ENCODE measurements at regions not wholly inside any gene's neighbourhood (a gene's known extent, or its start where the extent isn't known, plus 50 kb on each side); places are given as distances from the start of the nearest gene placed in this dataset.
"Not testable (repeated sequence)": the region's sequence is repeated elsewhere in the genome, so short reads cannot be mapped to it uniquely, and the experiment has no call there.

- Histone ChIP-seq H3K9ac (ENCODE audit: low read length) (no peak overlapping the region), H3K36me3 (replicated peaks; ENCODE audit: low read depth, low read length) (no peaks in the 10 kb centered on the region), H3K4me2 (ENCODE audit: low read length) (no peak overlapping the region), H3K27me3 (ENCODE audit: low read depth, low read length) (no peaks in the 10 kb centered on the region), H3K27ac (ENCODE audit: low read length) (no peak overlapping the region), H4K20me1 (ENCODE audit: insufficient read depth, low read length) (no peaks in the 10 kb centered on the region), H3K9me3 (ENCODE audit: insufficient read depth, low read length) (no peaks in the 10 kb centered on the region), H3K4me3 (ENCODE audit: low read length) (no peak overlapping the region), H3K4me1 (ENCODE audit: low read length) (no peaks in the 10 kb centered on the region), H3K79me2 (ENCODE audit: low read length) (no peaks in the 10 kb centered on the region), H2AFZ (ENCODE audit: low read depth, low read length) (no peak overlapping the region)
- TF ChIP-seq CTCF (IDR thresholded peaks at IDR 0.05; ENCODE audit: low read depth, low read length) (no peak), EZH2phosphoT487 (IDR thresholded peaks at IDR 0.05; ENCODE audit: low read depth) (no peak)
Observed at GRCh38 chr7:26937306-26937705, 72.9 kb upstream of the SKAP2 start.

- not testable (repeated sequence) for H3K9ac ChIP-seq (ENCODE audit: low read length); H3K27ac ChIP-seq (ENCODE audit: low read length); H2AFZ ChIP-seq (ENCODE audit: low read depth, low read length); H3K4me1 ChIP-seq (ENCODE audit: low read length); H3K9me3 ChIP-seq (ENCODE audit: insufficient read depth, low read length); H3K4me2 ChIP-seq (ENCODE audit: low read length); H3K79me2 ChIP-seq (ENCODE audit: low read length); H3K27me3 ChIP-seq (ENCODE audit: low read depth, low read length); H3K36me3 ChIP-seq (replicated peaks; ENCODE audit: low read depth, low read length); H4K20me1 ChIP-seq (ENCODE audit: insufficient read depth, low read length); H3K4me3 ChIP-seq (ENCODE audit: low read length)
Observed at GRCh38 chr7:26932616-26933015, 68.2 kb upstream of the SKAP2 start.

- Histone ChIP-seq H3K4me3 (ENCODE audit: low read length) (no peak overlapping the region), H3K9me3 (ENCODE audit: insufficient read depth, low read length) (no peaks in the 10 kb centered on the region), H3K27ac (ENCODE audit: low read length) (no peak overlapping the region), H3K4me2 (ENCODE audit: low read length) (no peak overlapping the region), H4K20me1 (ENCODE audit: insufficient read depth, low read length) (no peaks in the 10 kb centered on the region), H3K9ac (ENCODE audit: low read length) (no peak overlapping the region), H3K4me1 (ENCODE audit: low read length) (no peaks in the 10 kb centered on the region), H3K36me3 (replicated peaks; ENCODE audit: low read depth, low read length) (no peaks in the 10 kb centered on the region), H3K27me3 (ENCODE audit: low read depth, low read length) (no peaks in the 10 kb centered on the region), H2AFZ (ENCODE audit: low read depth, low read length) (no peak overlapping the region), H3K79me2 (ENCODE audit: low read length) (no peaks in the 10 kb centered on the region)
- TF ChIP-seq EZH2phosphoT487 (IDR thresholded peaks at IDR 0.05; ENCODE audit: low read depth) (no peak), CTCF (IDR thresholded peaks at IDR 0.05; ENCODE audit: low read depth, low read length) (no peak)
Observed at GRCh38 chr7:26930845-26931244, 66.5 kb upstream of the SKAP2 start.

- no peaks in the 10 kb centered on the region for H3K9me3 ChIP-seq (ENCODE audit: insufficient read depth, low read length)
- no peak for TF ChIP-seq CTCF (IDR thresholded peaks at IDR 0.05; ENCODE audit: low read depth, low read length)
- no peak for TF ChIP-seq EZH2phosphoT487 (IDR thresholded peaks at IDR 0.05; ENCODE audit: low read depth)
- H3K9ac ChIP-seq (ENCODE audit: low read length), result no peak overlapping the region
- H3K36me3 ChIP-seq (replicated peaks; ENCODE audit: low read depth, low read length), result no peaks in the 10 kb centered on the region
- H2AFZ ChIP-seq (ENCODE audit: low read depth, low read length), result no peak overlapping the region
- no peaks in the 10 kb centered on the region for H3K79me2 ChIP-seq (ENCODE audit: low read length)
- H3K4me1 ChIP-seq (ENCODE audit: low read length), result no peaks in the 10 kb centered on the region
- no peak overlapping the region for H3K27ac ChIP-seq (ENCODE audit: low read length)
- H3K27me3 ChIP-seq (ENCODE audit: low read depth, low read length), result no peaks in the 10 kb centered on the region
- H3K4me2 ChIP-seq (ENCODE audit: low read length), result no peak overlapping the region
- no peak overlapping the region for H3K4me3 ChIP-seq (ENCODE audit: low read length)
- no peaks in the 10 kb centered on the region for H4K20me1 ChIP-seq (ENCODE audit: insufficient read depth, low read length)
Observed at GRCh38 chr7:26930201-26930600, 65.8 kb upstream of the SKAP2 start.

All from OCI-LY3 (cell line).